ENCODE measurements at regions not wholly inside any gene's neighbourhood (a gene's known extent, or its start where the extent isn't known, plus 50 kb on each side); places are given as distances from the start of the nearest gene placed in this dataset.
"Not testable (repeated sequence)": the region's sequence is repeated elsewhere in the genome, so short reads cannot be mapped to it uniquely, and the experiment has no call there.

GRCh38 chr5:29460971-29461559 lies 1732.4 kb upstream of the CDH6 start (continued):
- TF ChIP-seq CSRNP3 (CRISPR knock-in tag; IDR thresholded peaks at IDR 0.05) (no peak), BACH2 (CRISPR knock-in tag; IDR thresholded peaks at IDR 0.05; ENCODE audit: borderline replicate concordance) (no peak), ZNF565 (CRISPR knock-in tag; conservative IDR thresholded peaks at IDR 0.05; ENCODE audit: low read depth) (no peak), TSHZ2 (CRISPR knock-in tag; IDR thresholded peaks at IDR 0.05) (no peak), GLIS3 (CRISPR knock-in tag; IDR thresholded peaks at IDR 0.05) (no peak), ARNTL (CRISPR knock-in tag; IDR thresholded peaks at IDR 0.05; ENCODE audit: borderline replicate concordance, low read depth) (no peak), ESRRG (CRISPR knock-in tag; IDR thresholded peaks at IDR 0.05) (no peak), ZFP3 (CRISPR knock-in tag; IDR thresholded peaks at IDR 0.05) (no peak), OSR1 (CRISPR knock-in tag; IDR thresholded peaks at IDR 0.05) (no peak), ZFP30 (CRISPR knock-in tag; IDR thresholded peaks at IDR 0.05) (no peak)

- ATAC-seq: not testable (repeated sequence)
Observed at GRCh38 chr5:29451004-29451403, 1742.5 kb upstream of the CDH6 start.

- TF ChIP-seq TSHZ2 (CRISPR knock-in tag; IDR thresholded peaks at IDR 0.05): no peak
- no peak for TF ChIP-seq TCF4 (CRISPR knock-in tag; IDR thresholded peaks at IDR 0.05; ENCODE audit: borderline replicate concordance)
- no peak for TF ChIP-seq ZC3H10 (CRISPR knock-in tag; IDR thresholded peaks at IDR 0.05)
- TF ChIP-seq TOX (CRISPR knock-in tag; IDR thresholded peaks at IDR 0.05; ENCODE audit: borderline replicate concordance): no peak
- no peak for TF ChIP-seq ARNTL (CRISPR knock-in tag; IDR thresholded peaks at IDR 0.05; ENCODE audit: borderline replicate concordance, low read depth)
- TF ChIP-seq PATZ1 (CRISPR knock-in tag; IDR thresholded peaks at IDR 0.05; ENCODE audit: borderline replicate concordance): no peak
- TF ChIP-seq ZNF565 (CRISPR knock-in tag; conservative IDR thresholded peaks at IDR 0.05; ENCODE audit: low read depth): no peak
- no peak for TF ChIP-seq CSRNP3 (CRISPR knock-in tag; IDR thresholded peaks at IDR 0.05)
- no peak for TF ChIP-seq BACH2 (CRISPR knock-in tag; IDR thresholded peaks at IDR 0.05; ENCODE audit: borderline replicate concordance)
- TF ChIP-seq ZFP30 (CRISPR knock-in tag; IDR thresholded peaks at IDR 0.05): no peak
- no peak for TF ChIP-seq ZNF8 (CRISPR knock-in tag; IDR thresholded peaks at IDR 0.05)
- no peak for TF ChIP-seq GLIS3 (CRISPR knock-in tag; IDR thresholded peaks at IDR 0.05)
- no peak for TF ChIP-seq ESRRG (CRISPR knock-in tag; IDR thresholded peaks at IDR 0.05)
- TF ChIP-seq RARB (CRISPR knock-in tag; IDR thresholded peaks at IDR 0.05): no peak
- no peak for TF ChIP-seq POU6F1 (CRISPR knock-in tag; IDR thresholded peaks at IDR 0.05; ENCODE audit: borderline replicate concordance, low read depth)
- no peak for ATAC-seq
Observed at GRCh38 chr5:29414681-29415080, 1778.8 kb upstream of the CDH6 start.

Measured in SK-N-SH treated with all-trans-retinoic acid at 6 μM for 48 hours (cell line).